NOMO-1 treated with DMSO at 0.1 percent for 48 hours (cell line): ENCODE measurements at regions not wholly inside any gene's neighbourhood (a gene's known extent, or its start where the extent isn't known, plus 50 kb on each side); places are given as distances from the start of the nearest gene placed in this dataset.
"Not testable (repeated sequence)": the region's sequence is repeated elsewhere in the genome, so short reads cannot be mapped to it uniquely, and the experiment has no call there.

Experiments
- DNase-seq: peaks from one replicate; lab custom pipeline; 2025; ENCODE audit not compliant: unreplicated experiment; lab: John Stamatoyannopoulos, UW

DNA sequence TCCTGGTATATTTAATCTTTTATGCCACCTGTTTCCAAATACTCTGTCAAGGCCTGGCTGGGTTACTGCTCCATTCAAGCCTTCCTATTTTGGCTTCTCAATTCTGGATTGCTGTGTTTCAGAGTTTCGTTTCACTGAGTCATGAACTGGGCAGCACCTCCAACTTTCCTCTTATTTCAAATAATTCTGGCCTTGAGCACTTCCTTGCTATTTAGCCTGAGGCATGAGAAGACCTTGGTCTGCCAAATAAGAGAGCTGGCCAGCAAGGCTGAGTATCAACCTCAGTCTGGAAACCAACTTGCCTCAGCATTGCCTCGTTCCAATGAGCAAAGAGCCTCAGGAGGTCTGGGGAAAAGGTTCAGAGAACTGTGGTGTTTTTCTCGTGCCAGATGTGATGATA lies 66.6 kb downstream of the TNFAIP3 start:
- DNase-seq, result no peak

DNA sequence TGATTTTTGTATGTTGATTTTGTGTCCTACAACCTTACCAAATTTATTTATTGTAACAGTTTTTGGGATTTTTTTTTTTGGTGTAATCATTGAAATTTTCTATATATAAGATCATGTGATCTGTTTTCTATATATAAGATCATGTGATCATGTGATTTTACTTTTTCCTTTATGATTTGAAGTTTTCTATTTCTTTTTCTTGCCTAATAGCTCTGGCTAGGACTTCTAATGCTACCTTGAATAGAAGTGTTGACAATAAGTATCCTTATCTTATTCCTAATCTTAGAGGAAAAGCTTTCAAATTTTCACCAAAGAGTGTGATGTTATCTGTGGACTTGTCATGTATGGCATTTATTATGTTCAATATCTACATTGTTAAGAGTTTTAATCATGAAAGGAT lies 69.7 kb downstream of the TNFAIP3 start:
- no peak for DNase-seq

DNA sequence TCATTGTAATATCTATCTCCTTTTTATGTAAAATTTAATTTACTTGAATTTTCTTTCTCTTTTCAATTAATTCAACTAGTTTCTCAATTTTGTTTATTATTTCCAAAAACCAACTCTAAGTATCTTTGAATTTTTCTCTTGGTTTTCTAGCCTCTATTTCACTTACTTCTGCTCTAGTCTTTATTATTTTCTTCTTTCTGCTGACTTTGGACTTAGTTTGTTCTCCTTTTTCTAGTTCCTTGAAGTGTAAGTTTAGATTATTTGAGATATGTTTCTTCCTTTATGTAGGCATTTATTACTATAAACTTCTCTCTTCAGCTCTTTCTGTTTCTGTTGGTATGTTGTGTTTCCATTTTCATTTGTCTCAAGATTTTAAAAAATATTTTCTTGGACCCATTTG lies 70.8 kb downstream of the TNFAIP3 start:
- DNase-seq, result peak; percentile 25

DNA sequence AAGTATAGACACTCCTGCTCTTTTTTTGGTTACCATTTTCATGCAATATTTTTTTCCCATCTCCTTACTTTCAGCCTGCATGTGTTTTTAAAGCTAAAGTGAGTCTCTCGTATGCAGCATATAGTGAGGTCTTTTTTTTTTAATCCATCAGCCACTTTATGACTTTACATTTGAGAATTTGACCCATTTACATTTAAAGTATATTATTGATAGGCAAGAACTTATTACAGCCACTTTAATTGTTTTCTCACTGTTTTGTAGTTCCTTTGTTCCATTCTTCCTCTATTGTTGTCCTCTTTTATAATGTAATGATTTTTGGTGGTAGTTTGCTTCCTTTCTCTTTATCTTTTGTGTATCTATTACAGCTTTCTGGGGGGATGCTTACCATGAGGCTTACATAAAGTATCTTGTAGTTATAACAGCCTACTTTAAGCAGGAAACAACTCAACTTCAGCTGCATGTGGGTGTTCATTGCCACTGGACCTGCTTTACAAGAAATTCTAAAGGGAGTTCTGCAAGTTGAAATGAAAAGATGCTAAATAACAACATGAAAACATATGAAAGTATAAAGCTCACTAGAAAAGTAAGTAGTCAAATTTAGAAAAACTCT lies 71.8 kb downstream of the TNFAIP3 start:
- DNase-seq, result no peak

DNA sequence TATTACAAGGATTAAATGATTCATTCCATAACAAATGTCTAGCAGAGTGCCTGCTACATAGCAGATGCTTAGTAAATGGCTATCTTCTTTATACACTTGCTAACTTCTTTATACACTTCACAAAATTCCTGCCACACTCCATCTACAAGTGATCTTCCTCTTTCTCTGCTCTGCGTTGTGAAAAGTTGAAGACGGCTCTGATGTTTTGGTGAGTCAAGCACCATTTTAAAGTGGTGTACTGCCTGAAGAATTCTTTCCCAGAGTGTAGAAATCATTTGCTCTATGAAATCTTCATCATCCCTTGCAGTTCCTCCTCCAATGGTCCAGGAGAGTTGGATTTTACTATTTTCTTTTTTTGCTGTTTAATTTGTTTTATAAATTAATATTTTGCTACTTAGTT lies 74.9 kb downstream of the TNFAIP3 start:
- no peak for DNase-seq

DNA sequence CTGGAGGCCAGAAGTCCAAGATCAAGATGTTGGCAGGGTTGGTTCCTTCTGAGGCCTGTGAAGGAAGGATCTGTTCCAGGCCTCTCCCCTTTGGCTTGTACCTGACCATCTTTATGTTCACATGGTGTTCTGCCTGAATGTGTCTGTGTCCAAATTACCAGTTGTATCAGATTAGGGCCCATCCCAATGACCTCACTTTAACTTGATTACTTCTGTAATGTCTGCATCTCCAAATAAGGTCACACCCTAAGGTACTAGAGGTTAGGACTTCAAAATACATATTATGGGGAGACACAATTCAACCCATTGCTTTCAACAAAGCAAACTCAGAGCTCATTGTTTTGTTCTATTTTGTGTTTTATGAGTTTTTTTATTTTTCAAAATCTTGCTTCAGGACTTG lies 75.7 kb downstream of the TNFAIP3 start:
- no peak for DNase-seq

DNA sequence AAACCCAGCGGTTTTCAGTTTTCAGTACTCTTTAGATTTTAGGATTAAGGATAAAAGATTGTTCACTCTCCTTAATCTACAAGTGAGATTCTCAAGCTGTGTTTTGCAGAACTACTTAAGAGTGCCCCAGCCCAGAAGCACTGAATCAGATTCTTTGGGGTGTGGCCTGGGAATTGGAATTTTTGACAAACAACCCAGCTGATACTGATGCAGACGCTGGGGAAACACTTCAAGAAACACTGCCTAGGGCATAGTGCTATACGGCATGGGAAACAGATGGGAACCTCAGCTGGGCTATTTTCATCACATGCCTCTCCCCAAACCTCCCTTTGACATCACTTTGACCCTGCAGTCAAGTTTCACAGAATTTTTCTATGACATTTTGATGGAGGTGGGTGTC lies 77.3 kb downstream of the TNFAIP3 start:
- DNase-seq, result not testable (repeated sequence)

DNA sequence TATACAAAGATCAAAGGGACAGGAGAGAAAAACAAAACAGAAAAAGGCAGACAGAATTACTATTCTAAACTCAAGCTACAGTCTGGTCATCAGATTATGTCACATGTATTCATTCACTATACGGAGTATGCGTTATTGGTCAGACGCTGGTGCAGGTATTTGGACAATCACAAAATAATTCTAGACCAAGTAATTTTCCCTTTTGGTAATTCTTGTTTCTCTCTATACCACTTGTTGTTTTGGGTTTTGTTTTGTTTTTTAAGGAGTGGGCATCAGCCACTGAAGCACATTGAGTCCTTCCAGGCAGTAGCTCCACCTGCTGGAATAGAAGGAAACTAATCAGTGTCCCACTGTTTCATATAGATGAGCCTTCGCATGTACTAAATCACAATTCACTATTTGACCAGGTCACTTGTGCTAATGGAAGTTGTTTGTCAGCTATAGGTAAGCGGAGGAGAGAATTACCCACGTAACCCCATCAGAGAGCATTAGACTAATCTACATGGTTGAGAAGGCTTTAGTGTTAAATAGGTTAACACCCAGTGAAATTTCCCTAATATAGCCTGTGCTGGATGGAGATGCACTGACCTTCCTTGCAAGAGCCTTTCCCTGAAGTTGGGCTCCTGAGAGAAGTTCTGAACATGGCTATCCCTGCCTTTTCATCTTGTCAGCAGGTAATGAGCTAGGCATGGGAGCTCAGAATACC lies 77.9 kb downstream of the TNFAIP3 start:
- DNase-seq, result peak; percentile 58

DNA sequence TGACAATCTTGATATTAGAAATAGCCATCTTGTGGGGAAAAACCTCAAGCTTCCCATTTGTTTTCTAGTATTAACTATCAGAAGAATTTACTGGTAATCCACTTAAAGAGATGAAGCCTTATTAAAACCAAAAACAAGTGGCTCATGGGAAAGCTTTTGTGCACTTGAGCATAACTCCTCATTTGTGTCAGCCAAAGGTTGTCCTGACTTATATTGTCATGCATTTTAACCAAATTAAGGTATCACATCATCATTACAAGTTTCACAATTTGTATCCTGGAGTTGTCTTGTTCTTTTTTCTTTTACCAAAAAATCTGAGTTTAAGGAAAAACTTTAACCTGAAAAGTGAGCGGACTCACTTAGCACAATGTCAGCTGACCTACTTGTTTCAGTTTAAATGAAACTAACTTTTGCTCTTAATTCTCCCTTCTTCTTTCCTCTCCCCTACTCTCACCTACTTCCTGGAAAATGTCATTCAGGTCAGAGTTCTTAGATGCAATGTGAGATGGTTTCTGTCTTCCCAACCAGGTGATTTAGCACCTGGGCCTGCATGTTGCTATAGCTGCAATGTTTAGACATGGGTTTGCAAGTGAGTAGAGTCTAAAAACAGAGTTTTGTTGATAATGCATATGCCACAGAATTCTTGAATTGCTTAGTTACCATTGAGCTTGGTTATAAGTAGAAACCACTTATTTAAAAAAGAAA lies 82.8 kb downstream of the TNFAIP3 start:
- DNase-seq, result no peak

DNA sequence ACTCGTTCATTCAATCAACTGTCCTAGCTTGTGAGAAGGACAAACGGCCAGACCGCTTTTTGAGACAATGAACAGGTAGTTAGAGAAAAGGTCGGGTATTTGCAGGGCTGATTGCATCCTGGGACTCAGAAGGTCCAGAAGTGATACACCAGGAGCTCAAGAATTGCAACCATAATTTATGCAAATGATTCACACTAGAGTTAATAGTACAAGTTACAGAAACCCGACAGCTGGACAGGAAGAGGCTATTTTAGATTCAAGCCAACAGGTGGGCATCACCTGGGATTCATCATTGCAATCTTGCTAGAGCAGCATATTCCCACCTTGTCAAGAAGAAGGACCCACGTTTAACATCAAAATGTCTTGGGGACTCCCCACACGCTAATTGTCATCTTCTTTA lies 83.5 kb downstream of the TNFAIP3 start:
- DNase-seq, result no peak

DNA sequence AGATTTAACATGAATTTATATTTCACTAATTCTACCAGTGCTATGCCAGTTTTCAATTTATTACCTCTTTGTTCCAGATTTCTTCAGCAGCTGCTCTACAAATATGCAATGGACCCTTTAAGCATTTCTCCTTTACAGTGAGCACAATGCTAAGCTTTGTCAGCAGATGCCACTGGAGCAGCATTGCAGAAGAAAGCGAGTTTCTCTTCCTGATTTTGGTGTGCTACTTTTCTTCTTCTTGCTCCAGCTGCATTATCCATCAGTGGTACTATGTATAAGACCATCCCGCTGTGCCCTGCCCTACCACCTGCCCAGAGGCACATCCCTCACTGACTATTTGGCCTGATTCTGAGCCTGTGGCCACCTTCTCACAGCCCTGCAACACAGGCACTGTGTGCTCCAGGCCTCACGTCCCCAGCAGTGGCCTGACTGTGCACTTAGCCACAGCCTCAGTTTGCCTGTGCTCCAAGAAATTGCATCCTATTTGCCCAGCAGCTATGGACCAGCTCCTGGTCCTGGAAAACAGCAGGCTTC lies 84.1 kb downstream of the TNFAIP3 start:
- DNase-seq, result peak; percentile 84

DNA sequence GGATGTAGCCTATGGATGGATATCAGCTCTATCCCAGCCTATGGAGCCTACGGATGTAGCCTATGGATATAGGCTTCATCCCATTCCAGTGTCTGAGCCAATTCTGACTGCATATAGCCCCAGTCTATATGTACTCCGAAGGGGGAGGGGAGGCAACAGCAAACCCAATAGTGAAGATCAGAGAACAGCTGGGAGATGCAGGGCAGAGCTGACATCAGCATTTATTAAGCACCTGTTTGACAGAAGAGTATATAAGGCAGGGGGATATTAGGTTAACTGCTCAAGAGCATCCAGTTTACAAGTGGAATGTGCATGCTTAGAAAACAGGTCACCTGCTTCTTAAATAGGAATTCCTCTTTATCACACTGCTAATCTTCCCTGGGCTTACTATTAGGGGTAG lies 85.2 kb downstream of the TNFAIP3 start:
- no peak for DNase-seq

DNA sequence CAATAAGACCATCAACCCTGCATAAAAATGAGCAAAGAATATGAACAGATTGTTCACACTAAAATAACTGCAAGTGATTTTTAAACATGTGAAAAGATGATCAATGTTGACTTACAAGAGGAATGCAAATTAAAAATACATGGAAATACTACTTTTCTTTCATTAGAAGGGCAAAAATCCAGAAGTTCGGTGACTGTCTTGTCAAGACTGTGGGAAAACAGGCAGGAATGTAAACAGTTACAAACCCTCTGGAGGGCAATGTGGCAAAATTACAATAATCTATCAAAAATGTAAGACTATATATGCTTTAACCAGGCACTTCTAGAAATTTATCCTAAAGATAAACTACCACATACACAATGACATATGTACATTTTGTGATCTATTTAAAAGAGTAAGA lies 86.7 kb downstream of the TNFAIP3 start:
- DNase-seq, result no peak

DNA sequence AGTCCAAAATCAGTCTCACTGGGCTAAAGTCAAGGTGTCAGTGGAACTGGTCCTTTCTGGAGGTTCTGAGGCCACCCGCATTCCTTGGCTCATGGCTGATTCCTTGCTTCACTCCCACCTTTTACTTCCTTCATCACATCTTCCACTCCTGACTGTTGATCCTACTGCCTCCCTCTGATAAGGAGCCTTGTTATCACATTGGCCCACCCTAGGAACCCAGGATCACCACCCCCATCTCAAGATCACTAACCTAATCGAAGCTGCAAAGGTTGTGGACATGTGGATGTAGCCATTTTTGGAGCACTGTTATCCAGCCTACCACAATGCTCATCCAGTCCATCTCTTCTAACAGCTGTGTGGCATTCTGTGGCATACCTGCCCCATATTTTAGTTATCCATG lies 87.2 kb downstream of the TNFAIP3 start:
- no peak for DNase-seq

DNA sequence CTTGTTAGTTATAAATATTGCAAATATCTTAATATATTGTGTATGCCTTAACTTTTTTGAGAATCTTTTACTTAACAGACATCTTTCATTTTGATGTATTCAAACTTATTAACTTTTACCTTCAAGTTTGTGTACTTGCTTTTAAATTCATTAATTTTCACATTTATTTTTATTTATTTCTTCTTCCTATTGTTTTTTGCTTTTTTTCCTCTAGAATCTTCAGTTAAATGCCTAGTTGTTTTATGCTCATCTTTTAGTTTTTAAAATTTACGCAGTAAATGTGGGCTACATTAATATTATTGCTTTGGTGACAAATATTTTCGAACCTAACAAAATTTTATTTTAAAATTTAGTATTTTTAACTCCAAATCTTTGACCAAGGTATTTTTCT lies 89.0 kb downstream of the TNFAIP3 start:
- no peak for DNase-seq

DNA sequence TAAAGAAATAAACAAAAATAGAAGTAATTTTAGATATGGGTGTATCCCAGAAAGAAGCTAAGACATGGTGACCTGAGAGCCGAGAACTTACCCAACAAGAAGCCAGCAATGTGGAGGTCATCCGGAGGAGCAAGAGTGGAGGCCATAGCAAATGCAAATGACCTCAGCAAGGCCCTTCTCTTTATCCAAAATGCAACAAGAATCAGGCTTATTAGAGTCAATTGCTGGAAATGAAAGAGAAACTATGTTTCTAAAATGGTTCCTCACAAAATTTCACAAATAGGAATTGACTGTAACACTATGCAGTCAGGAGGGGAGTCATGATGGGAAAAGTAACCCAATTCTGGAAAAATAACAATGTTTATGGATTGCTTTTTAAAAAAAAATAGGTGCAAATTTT lies 90.4 kb downstream of the TNFAIP3 start:
- no peak for DNase-seq

DNA sequence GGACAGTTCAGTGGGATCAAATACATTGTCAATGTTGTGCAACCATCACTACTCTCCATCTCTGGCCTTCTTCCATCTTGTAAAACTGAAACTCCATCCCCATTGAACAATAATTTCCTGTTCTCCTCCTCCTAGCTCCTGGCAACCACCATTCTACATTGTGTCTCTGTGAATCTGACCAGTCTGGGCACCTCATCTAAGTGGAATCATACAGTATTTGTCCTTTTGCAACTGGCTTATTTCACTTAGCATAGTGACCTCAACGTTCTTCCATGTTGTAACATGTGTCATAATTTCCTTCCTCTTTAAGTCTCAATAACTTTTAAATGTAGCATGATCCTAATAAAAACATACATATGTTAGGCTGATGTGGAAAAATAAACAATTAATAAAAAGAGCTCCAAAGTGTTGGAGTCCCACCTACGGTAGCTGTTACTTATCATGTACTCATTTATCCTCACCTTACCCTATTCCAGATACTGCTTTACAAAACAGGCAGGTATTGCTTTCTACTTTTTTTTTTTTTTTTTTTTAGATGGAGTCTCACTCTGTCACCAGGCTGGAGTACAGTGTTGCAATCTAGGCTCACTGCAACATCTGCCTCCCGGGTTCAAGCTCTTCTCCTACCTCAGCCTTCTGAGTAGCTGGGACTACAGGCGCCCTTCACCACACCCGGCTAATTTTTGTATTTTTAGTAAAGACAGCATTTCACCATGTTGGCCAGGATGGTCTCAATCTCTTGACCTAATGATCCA lies 91.9 kb downstream of the TNFAIP3 start:
- peak; percentile 93 for DNase-seq

DNA sequence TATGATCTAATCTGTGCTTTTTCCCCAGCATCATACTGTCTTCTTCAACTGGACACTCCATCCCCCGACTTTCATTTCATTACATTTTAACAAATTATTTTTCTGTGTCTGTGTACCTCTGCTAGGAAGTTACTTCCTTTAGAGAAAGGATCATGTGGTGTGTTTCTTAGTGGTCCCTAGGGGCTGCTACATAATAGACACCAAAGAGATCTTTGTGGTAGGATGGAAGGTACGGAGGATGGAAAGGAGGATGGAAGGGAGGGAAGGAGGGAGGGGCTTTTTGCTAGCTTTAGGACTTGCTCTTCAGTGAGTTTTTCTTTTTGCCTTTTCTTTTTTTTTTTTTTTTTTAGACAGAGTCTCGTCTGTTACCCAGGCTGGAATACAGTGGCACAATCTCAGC lies 95.7 kb downstream of the TNFAIP3 start:
- DNase-seq, result no peak

DNA sequence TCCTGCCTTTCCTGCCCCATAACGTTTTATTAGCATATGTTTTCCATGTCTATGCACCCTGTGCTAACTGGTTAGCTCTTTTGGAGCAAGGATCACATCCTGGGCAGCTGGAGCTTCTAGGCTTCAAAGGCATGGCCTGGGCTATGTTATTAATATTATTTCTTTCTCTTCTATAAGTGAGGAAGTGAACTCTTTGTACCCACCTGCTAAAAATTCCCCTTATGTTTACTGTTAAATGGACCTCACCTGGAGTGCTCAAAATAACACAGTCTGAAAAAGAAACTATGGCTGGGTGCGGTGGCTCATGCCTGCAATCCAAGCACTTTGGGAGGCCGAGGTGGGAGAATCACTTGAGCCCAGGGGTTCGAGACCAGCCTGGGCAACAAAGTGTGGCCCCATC lies 97.8 kb downstream of the TNFAIP3 start:
- DNase-seq, result no peak

DNA sequence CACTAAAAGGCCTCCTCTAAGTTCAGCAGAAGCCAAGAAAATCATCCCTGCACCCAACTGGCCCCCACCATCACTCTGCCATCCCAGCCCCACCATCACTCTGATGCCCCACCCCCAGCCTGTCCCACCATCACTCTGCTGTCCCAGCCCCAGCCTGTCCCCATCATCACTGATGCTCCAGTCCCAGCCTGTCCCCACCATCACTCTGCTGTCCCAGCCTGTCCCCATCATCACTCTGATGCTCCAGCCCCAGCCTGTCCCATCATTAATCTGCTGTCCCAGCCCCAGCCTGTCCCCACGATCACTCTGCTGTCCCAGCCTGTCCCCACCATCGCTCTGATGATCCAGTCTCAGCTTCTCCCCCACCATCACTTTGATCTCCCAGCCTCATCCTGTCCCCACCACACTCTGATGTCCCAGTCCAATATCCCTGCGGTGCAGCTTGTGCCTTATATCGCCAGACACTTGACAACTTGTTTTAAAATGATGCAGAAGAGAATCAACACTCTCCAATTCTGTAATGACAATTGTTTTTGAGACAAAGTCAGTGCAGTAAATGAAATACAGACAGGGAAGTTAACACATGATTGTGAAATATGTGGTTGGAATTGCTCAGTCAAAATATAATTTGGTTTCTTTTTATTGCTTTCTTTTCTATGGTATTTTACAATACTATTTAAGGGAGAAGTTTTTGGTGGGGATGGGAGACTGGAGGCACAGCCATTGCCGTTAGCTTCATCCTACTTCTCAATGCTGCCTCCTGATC lies 100.8 kb downstream of the TNFAIP3 start:
- peak; percentile 79 for DNase-seq

DNA sequence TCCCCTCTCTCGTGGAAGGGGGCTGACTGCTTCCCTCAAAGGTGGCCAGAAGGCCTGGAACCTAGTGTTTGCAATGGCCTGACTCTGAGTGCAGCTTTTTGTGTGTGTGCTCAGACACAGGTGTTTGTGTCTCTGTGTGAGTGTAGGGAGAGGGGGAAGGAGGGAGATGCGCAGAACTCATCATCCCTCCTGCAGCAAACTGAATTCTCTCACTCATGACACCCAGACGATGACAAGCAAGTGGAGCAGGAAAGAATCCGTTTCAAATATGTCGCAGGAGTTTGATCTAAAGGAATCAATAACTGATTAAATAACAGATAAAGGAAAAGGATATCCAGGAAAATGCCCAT lies 101.4 kb downstream of the TNFAIP3 start:
- DNase-seq, result no peak
